ENCODE measurements at regions not wholly inside any gene's neighbourhood (a gene's known extent, or its start where the extent isn't known, plus 50 kb on each side); places are given as distances from the start of the nearest gene placed in this dataset.

GRCh38 chr21:32184065-32184464 lies 94.8 kb downstream of the MIS18A start:
- DNase-seq: no peak

GRCh38 chr21:32183396-32183795 lies 95.5 kb downstream of the MIS18A start:
- no peak for DNase-seq

GRCh38 chr21:32182449-32182848 lies 96.4 kb downstream of the MIS18A start:
- DNase-seq: no peak

- DNase-seq: no peak
Observed at GRCh38 chr21:32181457-32181856, 97.4 kb downstream of the MIS18A start.

- DNase-seq: no peak
Observed at GRCh38 chr21:32174819-32175218, 104.0 kb downstream of the MIS18A start.

GRCh38 chr21:32173121-32173724 lies 105.6 kb downstream of the MIS18A start:
- DNase-seq: no peak

GRCh38 chr21:32172106-32172505 lies 106.7 kb downstream of the MIS18A start:
- no peak for DNase-seq

GRCh38 chr21:32167513-32167912 lies 111.3 kb downstream of the MIS18A start:
- no peak for DNase-seq

- no peak for DNase-seq
Observed at GRCh38 chr21:32163386-32163785, 115.5 kb downstream of the MIS18A start.

- no peak for DNase-seq
Observed at GRCh38 chr21:32162727-32163320, 116.0 kb downstream of the MIS18A start.

- no peak for DNase-seq
Observed at GRCh38 chr21:32155226-32155625, 123.6 kb downstream of the MIS18A start.

- DNase-seq: no peak
Observed at GRCh38 chr21:32147041-32147440, 131.8 kb downstream of the MIS18A start.

- DNase-seq: no peak
Observed at GRCh38 chr21:32144851-32145250, 134.0 kb downstream of the MIS18A start.

GRCh38 chr21:32143241-32143939 lies 135.5 kb downstream of the MIS18A start:
- peak; percentile 24 to 34 for DNase-seq

- DNase-seq: no peak
Observed at GRCh38 chr21:32141318-32141633, 137.6 kb downstream of the MIS18A start.

GRCh38 chr21:32140604-32141317 lies 138.1 kb downstream of the MIS18A start:
- DNase-seq: no peak

- DNase-seq: no peak
Observed at GRCh38 chr21:32140151-32140550, 138.7 kb downstream of the MIS18A start.

- DNase-seq: no peak
Observed at GRCh38 chr21:32138658-32139057, 140.2 kb downstream of the MIS18A start.

GRCh38 chr21:32137931-32138330 lies 140.9 kb downstream of the MIS18A start:
- no peak for DNase-seq

GRCh38 chr21:32137266-32137665 lies 141.6 kb downstream of the MIS18A start:
- no peak for DNase-seq

GRCh38 chr21:32136546-32136945 lies 142.3 kb downstream of the MIS18A start:
- DNase-seq: no peak

- no peak for DNase-seq
Observed at GRCh38 chr21:32135401-32136363, 143.2 kb downstream of the MIS18A start.
